AG10803 (cell line): ENCODE measurements at regions not wholly inside any gene's neighbourhood (a gene's known extent, or its start where the extent isn't known, plus 50 kb on each side); places are given as distances from the start of the nearest gene placed in this dataset.

Experiments used
- DNase-seq: peaks from one replicate; pipeline ENCODE4 v3.0.0; 2010; ENCODE audit warnings: low read depth
- H3K4me3 ChIP-seq: 2 replicates; pipeline ENCODE4 v1.5.1; 2011; ENCODE audit warnings: mild to moderate bottlenecking, low read length, control low read depth
- TF ChIP-seq, protein P1 (sequence below): conservative IDR thresholded peaks from 2 replicates; pipeline ENCODE4 v1.5.1; 2011; ENCODE audit warnings: mild to moderate bottlenecking, low read length, control low read depth, inconsistent platforms

DNA sequence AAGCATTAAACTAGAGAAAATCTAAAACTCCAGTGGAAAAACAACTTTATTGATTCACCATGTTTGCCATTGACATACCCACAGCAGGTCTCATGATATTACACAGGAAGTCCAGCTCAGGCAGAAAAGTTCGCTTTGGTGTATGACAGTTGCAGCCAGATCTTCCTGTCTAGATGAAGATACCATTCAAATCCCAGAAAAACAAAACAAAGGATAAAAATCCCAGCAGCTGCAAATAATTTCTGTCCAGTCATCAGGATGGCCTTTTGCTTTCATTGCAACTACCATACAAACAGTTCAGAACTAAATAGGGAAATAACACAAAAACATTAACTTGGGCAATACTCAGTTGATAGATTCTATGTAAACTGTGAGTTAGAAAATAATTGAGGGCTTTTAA is 136.0 kb upstream of the NREP start:
- no peak overlapping the region for H3K4me3 ChIP-seq
- peak; percentile 44 for DNase-seq
- TF ChIP-seq, protein P1, sequence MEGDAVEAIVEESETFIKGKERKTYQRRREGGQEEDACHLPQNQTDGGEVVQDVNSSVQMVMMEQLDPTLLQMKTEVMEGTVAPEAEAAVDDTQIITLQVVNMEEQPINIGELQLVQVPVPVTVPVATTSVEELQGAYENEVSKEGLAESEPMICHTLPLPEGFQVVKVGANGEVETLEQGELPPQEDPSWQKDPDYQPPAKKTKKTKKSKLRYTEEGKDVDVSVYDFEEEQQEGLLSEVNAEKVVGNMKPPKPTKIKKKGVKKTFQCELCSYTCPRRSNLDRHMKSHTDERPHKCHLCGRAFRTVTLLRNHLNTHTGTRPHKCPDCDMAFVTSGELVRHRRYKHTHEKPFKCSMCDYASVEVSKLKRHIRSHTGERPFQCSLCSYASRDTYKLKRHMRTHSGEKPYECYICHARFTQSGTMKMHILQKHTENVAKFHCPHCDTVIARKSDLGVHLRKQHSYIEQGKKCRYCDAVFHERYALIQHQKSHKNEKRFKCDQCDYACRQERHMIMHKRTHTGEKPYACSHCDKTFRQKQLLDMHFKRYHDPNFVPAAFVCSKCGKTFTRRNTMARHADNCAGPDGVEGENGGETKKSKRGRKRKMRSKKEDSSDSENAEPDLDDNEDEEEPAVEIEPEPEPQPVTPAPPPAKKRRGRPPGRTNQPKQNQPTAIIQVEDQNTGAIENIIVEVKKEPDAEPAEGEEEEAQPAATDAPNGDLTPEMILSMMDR = no peak

DNA sequence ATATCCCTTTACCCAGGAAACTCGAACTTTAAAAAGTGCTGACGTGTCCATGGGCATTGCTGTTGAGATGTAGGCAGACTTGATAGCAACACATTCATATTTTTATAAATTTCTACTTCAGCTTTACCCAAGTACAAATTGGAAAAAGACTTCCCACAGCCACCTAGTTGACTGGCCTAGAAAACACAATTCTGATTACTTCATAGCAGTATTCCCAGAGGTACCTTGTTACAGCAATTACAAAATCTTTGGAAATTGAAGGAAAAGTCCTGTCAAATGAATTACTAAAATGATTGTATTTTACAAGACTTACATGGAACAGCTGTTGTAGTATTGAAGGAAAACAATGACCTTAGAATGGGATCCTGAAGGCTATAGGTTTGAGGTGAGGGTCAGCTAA is 130.7 kb upstream of the NREP start:
- DNase-seq = peak; percentile 8
- no peak overlapping the region for H3K4me3 ChIP-seq
- TF ChIP-seq, protein P1 = no peak

DNA sequence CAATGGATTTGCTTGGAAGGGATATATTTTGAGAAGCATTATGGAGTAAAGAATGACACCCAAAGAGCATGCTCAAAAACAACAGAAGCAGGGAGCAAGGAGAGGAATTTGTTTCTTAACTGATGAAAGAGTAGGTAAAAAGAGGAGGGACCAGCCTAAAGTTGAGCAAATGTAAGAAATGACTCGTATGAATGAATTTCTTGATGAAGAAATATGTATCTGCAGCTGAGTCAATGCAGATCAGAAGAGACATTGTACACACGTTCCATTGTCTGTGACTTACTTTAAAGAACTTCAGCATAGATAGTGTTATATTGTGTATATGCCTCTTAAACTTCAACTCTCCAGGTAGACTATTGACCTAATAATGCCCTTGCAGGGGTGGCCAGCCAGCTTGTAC is 112.7 kb upstream of the NREP start:
- TF ChIP-seq, protein P1 = no peak
- DNase-seq = peak; percentile 72
- no peak overlapping the region for H3K4me3 ChIP-seq

DNA sequence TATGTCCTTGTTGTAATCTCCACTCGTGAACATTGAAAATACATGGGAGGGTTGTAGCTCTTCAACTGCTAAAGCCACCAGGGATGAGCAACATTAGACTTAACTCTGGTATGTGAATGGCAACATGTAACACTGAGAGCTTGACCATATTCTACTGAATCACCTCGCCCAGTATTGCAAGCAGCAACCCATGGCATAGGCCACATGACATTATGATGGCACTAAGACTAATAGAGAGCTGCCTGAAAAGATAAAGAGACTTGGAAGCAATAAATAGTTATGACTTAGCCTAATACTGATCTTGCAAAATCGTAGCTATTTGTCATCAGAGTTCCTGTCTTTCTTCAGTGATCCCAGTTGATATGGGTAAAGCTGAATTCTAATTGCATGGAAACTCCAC is 108.4 kb upstream of the NREP start:
- TF ChIP-seq, protein P1 = no peak
- no peak overlapping the region for H3K4me3 ChIP-seq
- no peak for DNase-seq

DNA sequence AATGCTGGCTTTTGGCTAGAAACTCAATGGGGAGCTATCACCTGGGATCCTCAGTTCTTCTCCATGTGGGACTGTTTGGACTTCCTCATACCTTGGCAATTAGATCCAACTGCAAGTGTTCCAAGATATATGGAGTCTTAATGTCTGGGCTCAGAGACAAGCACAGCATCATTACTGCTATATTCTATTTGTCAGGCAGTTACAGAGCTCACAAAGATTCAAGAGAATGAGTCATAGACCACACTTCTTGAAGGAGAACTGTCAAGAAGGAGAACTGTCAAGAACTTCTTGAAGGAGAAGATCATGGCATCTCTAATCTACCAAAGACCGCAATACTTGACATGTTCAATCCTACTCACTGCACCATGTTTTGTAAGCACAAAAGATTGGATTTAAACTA is 106.8 kb upstream of the NREP start:
- H3K4me3 ChIP-seq = no peak overlapping the region
- TF ChIP-seq, protein P1 = no peak
- no peak for DNase-seq

DNA sequence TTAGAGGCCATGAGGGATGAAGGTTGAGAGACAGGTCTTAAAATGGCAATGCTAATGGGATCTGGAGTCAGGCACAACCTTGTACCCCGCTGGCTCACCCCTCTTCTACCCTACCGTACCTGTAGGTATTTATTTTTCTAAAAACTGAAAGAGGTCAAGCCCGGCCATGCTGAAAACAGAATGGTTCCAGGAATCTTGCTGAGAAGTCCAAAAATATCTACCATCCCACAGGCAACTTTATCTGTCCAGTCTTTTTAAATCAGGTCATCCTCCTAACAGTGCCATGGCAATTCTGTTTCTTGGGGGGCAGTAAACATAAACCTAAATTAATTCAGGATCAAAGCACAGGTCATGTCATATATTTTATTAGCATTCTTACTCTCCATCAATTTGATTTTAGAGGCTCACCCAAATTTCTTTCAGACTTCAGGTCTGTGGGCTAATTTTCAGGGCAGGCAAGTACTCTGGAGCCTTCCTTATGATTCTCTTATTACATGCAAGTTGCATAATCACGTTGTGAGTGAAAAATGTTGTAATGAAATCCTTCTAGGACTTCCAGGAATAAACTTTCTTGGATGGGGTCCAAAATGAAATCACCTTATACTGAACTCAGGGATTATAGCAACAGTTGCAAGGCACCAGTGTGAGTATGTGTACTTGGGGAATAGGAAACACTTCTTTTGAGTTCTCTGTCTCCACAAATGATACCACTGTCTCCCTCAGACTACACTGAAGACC is 102.7 kb upstream of the NREP start:
- TF ChIP-seq, protein P1 = no peak
- DNase-seq = peak; percentile 91
- no peak overlapping the region for H3K4me3 ChIP-seq

DNA sequence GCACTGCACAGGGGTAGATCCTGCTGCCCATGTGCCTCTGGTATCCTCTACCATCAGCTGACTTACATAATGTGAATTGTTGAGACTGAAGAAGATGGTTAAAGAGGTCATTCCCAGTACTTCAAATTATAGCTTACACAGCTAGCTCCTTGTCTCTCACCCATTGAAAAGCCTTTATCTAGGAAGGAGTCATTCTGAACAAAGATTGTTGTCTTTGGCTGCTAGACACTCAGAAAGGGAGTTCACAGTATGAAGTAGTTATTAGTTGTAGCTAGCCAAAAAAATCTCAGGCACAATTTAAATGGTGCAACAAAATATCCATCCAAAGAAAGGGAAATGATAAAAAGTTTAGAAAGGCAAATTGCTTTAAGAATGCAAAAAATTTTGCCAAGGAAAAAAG is 102.0 kb upstream of the NREP start:
- TF ChIP-seq, protein P1 = no peak
- peak; percentile 25 for DNase-seq
- H3K4me3 ChIP-seq = no peak overlapping the region
